Spinal cord (tissue), 9 donors: ENCODE measurements at regions not wholly inside any gene's neighbourhood (a gene's known extent, or its start where the extent isn't known, plus 50 kb on each side); places are given as distances from the start of the nearest gene placed in this dataset.

ENCODE experiments used
- DNase-seq, 6 donors: peaks; one replicate each; pipeline versions ENCODE4 v3.0.0 to v3.0.0-alpha.2; 2013 to 2015; ENCODE audit warnings: low spot score in 6 of 6, low read depth in 4 of 6
- H3K27ac ChIP-seq: one replicate; pipeline ENCODE4 v1.5.1; 2013; ENCODE audit warnings: low read depth, low read length, control low read depth
- H3K27me3 ChIP-seq: one replicate; pipeline ENCODE4 v1.6.1; 2013; ENCODE audit warnings: low read length; ENCODE audit not compliant: control insufficient read depth, insufficient read depth
- H3K36me3 ChIP-seq: one replicate; pipeline ENCODE4 v1.6.1; 2013; ENCODE audit warnings: low read length; ENCODE audit not compliant: control insufficient read depth, insufficient read depth
- H3K4me1 ChIP-seq: one replicate; pipeline ENCODE4 v1.6.1; 2013; ENCODE audit warnings: low read length; ENCODE audit not compliant: control insufficient read depth, insufficient read depth
- H3K4me3 ChIP-seq: one replicate; pipeline ENCODE4 v1.5.1; 2013; ENCODE audit warnings: low read depth, low read length, control low read depth
- H3K9me3 ChIP-seq: one replicate; pipeline ENCODE4 v1.6.1; 2013; ENCODE audit warnings: low read length; ENCODE audit not compliant: control insufficient read depth, insufficient read depth
- WGBS: methylation state at CpG from one replicate; pipeline ENCODE4 v1.1.5; 2013; ENCODE audit warnings: missing lambda C conversion rate; ENCODE audit not compliant: insufficient coverage; 5-methylcytosine and 5-hydroxymethylcytosine counted together
- donor health status: healthy.

DNA sequence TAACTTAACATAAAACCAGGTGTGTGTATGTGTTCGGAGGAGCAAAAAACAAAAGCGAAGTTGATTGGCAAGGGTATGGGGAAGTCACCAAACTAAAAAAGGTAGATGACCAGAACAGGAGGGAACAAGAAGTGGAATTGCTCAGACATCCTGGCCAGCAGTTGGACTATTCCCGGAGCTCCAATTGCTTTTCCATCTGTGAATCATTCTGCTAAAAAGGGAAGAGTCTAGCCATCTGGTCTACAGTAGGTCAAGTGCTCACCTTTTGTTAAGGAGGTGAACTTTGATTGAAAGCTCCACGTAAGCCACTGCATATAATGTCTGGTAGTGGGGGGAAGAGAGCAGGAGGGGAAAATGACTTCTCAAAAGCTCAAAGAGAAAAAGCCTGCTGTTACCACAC is 50.0 kb upstream of the BET1 start:
- Histone ChIP-seq H3K9me3 (no peaks in the 10 kb centered on the region), H3K4me3 (no peak overlapping the region), H3K4me1 (no peaks in the 10 kb centered on the region), H3K27me3 (no peaks in the 10 kb centered on the region), H3K36me3 (no peaks in the 10 kb centered on the region), H3K27ac (no peak overlapping the region)
- WGBS: 64% methylated on average over 3 of the region's 4 CpGs
- DNase-seq: no peak

DNA sequence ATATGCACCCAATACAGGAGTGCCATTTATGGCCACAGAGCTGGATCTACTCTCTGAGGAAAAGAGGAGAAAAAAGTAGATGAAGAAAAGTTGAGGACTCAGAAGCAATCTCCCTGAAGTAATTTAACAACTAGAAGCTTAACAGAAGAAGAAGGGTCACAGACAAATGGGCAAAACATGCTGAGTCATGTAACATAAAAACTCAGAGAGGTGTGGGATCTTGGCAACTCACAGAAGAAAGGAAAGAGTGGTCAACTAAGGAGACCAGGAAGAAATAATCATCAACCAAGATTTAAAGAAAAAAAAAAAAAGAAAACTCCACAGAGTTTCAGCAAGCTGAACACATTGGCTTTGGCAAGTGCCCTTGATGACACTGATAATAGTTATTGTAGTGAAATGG is 51.8 kb upstream of the BET1 start:
- no peak overlapping the region for H3K27ac ChIP-seq
- no peaks in the 10 kb centered on the region for H3K36me3 ChIP-seq
- DNase-seq: no peak
- no peak overlapping the region for H3K4me3 ChIP-seq
- H3K27me3 ChIP-seq: no peaks in the 10 kb centered on the region
- no peaks in the 10 kb centered on the region for H3K4me1 ChIP-seq
- no peaks in the 10 kb centered on the region for H3K9me3 ChIP-seq

DNA sequence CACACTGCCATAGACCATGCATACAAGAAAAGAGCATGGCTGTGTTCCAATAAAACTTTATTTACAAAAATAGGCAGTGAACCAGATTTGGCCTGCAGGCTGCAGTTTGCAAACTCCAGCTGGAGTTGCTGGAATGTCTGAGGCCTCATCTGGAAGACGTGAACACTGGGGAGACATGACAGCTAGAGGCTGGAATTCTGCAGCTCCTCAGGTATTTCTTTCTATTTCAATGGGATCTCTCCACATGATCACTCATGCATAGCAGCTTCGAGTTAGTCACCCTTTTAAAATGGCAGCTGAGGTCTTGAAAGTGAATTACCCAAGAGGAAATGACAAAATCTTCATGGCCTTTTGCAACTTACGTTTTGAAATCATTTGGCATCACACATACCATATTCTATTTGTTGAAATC is 52.6 kb upstream of the BET1 start:
- H3K36me3 ChIP-seq: no peaks in the 10 kb centered on the region
- no peak overlapping the region for H3K27ac ChIP-seq
- no peaks in the 10 kb centered on the region for H3K27me3 ChIP-seq
- no peak overlapping the region for H3K4me3 ChIP-seq
- H3K4me1 ChIP-seq: no peaks in the 10 kb centered on the region
- H3K9me3 ChIP-seq: no peaks in the 10 kb centered on the region
- WGBS: 0% methylated on average over 2 of the region's 3 CpGs
- no peak for DNase-seq

DNA sequence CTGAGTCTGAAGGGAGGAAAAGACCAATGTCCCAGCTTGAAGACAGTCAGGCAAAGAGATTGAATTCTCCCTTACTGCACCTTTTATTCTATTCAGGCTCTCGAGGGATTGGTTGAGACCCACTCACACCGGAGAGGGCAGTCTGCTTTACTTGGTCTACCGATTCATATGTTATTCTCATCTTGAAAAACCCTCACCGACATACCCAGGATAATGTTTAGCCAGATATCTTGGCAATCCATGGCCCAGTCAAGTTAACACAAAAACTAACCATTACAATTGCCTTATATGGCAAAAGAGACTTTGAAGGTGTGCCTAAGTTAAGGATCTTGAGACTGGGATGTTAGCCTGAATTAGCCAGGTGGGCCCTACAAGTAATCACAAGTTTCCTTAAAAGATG is 53.8 kb upstream of the BET1 start:
- no peaks in the 10 kb centered on the region for H3K9me3 ChIP-seq
- H3K27ac ChIP-seq: no peak overlapping the region
- WGBS: 92% methylated on average over 2 of the region's 4 CpGs
- no peaks in the 10 kb centered on the region for H3K36me3 ChIP-seq
- H3K4me3 ChIP-seq: no peak overlapping the region
- H3K4me1 ChIP-seq: no peaks in the 10 kb centered on the region
- no peaks in the 10 kb centered on the region for H3K27me3 ChIP-seq
- no peak for DNase-seq

DNA sequence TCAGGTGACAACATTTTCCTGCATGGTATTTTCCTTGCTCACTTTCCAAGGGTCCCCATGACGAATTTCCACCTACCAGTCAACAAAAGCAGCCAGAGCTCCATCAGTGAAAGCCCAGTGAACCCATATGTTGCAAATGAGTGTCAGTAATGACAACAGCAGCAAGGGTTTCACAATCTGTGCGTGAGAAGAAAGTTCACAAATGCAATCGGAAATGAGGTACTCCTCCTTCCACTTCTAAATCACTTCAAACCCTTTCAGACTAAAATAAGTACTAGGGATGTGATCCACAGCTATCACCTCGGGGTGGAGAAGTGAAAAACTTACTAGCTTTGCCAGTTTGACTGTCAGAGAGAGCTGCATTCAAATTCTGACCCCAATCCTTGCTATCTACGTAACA is 55.6 kb upstream of the BET1 start:
- no CpG with 5 or more reads among the region's 5 CpGs for WGBS
- DNase-seq: no peak

DNA sequence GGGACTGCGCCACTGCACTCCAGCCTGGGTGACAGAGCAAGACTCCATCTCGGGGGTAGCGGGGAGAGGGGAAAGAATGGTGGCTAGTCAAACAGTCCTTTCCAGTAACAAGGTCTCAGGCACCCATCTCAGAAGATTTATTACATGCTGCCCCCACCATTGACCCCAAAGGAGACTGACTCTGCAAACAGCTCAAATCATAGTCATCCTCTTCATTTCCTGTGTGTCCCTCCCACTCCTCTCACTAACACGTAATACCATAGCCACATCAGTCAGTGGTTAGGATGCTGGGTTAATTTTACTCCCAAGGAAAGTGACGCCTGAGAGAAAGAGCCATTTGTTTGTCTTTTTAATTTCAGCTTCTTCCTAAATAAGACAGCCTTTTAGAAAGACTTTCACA is 56.6 kb upstream of the BET1 start:
- H3K9me3 ChIP-seq: no peaks in the 10 kb centered on the region
- no CpG with 5 or more reads among the region's 5 CpGs for WGBS
- no peaks in the 10 kb centered on the region for H3K27me3 ChIP-seq
- DNase-seq: no peak
- no peaks in the 10 kb centered on the region for H3K36me3 ChIP-seq
- H3K4me3 ChIP-seq: no peak overlapping the region
- no peak overlapping the region for H3K27ac ChIP-seq
- no peaks in the 10 kb centered on the region for H3K4me1 ChIP-seq

More for the DNA sequence above, 55.6 kb upstream of the BET1 start:
- Histone ChIP-seq H3K36me3 (no peaks in the 10 kb centered on the region), H3K27ac (no peak overlapping the region), H3K9me3 (no peaks in the 10 kb centered on the region), H3K27me3 (no peaks in the 10 kb centered on the region), H3K4me1 (no peaks in the 10 kb centered on the region), H3K4me3 (no peak overlapping the region)

DNA sequence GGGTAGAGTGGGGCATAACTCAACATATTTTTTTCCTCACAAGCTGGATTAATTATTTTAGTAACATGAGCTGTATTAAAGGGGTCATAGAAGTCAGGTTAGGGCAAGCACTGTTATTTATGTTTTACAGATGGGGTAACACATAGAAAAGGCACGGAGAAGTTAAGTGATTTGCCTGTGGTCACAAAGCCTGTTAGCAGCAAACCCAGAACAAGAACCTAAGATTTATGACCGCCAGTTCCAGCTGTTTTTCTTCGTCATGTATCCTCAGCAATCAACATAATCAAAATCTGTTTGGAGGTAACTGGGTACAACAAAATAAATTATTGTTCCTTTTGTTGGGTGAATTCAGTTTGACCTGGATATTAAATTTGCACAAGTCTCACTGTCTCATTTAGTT is 57.2 kb upstream of the BET1 start:
- no peaks in the 10 kb centered on the region for H3K27me3 ChIP-seq
- no peak overlapping the region for H3K4me3 ChIP-seq
- DNase-seq: no peak
- H3K9me3 ChIP-seq: no peaks in the 10 kb centered on the region
- H3K27ac ChIP-seq: no peak overlapping the region
- WGBS: no CpG with 5 or more reads among the region's 3 CpGs
- no peaks in the 10 kb centered on the region for H3K4me1 ChIP-seq
- H3K36me3 ChIP-seq: no peaks in the 10 kb centered on the region

DNA sequence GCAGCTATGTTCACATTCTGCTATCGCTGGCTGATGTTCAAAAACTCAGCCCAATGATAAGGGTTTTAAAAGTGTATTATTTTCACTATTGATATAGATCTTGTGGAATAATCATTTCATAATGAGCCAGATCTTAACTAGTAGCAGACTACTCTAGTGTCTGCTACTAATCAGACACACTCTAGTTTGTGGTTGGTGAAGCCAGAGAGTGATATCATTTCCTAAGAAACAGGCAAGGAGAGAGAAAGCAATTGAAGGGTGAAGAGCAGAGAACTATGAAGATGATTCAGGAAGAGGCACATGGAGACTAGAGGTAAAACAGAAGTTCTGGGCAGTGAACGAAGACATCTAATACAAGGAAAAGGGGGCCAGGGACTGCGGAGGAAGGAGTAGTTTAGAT is 58.2 kb upstream of the BET1 start:
- no peak overlapping the region for H3K4me3 ChIP-seq
- H3K36me3 ChIP-seq: no peaks in the 10 kb centered on the region
- no peak for DNase-seq
- H3K9me3 ChIP-seq: no peaks in the 10 kb centered on the region
- H3K4me1 ChIP-seq: no peaks in the 10 kb centered on the region
- H3K27ac ChIP-seq: no peak overlapping the region
- 100% methylated on average over 1 of the region's 3 CpGs for WGBS
- no peaks in the 10 kb centered on the region for H3K27me3 ChIP-seq

DNA sequence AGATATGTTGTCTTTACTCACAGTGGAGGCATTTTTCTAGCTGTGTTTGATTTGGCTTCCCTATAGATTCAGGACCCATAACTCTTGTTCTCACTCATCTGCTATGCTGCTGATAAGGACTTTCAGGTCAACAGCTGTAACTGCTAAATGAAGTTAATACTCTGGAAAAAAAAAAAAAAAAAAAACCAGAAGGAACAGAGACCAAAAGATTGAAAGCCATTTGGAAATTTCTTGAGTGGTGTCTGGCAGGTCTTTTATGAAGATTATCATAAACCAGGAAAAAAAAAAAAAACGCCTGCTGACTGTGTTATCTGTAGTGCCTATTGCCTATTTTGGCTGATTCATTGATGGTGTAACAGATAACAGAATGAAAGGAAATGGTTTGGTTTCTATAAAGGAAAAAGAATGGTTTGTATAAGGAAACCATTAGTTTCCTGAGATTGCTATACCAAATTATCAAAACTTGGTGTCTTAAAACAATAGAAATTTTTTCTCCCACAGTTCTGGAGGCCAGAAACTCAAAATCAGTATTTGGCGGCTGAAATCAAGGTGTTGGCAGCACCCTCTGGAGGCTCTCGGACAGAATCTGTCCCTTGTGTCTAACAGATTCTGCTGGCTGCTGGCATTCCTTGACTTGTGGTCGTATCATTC is 60.5 kb upstream of the BET1 start:
- H3K27ac ChIP-seq: no peak overlapping the region
- no peak overlapping the region for H3K4me3 ChIP-seq
- no peaks in the 10 kb centered on the region for H3K9me3 ChIP-seq
- no peaks in the 10 kb centered on the region for H3K4me1 ChIP-seq
- DNase-seq: no peak
- H3K27me3 ChIP-seq: no peaks in the 10 kb centered on the region
- H3K36me3 ChIP-seq: no peaks in the 10 kb centered on the region
- 71% methylated on average over 3 of the region's 4 CpGs for WGBS

DNA sequence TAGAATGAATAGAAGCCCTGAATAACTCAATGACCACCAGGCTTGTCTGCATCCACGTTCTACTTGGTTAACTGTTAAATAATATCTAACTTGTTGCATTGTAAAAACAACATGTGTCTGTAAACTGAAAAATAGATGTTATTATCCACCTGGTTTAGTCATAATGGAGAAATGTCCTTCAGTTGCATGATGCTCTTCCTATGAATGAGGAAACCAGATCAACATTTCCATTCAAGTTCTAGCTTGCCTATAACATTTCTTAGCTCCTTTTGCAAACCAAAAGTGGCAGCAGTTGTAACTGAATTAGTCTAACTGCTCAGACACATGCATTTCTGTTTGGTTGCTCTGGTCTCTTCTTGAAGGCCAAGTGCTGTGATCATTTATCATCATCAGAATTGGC is 62.9 kb upstream of the BET1 start:
- H3K4me3 ChIP-seq: no peak overlapping the region
- H3K36me3 ChIP-seq: no peaks in the 10 kb centered on the region
- H3K27me3 ChIP-seq: no peaks in the 10 kb centered on the region
- no CpG with 5 or more reads among the region's 1 CpG for WGBS
- H3K27ac ChIP-seq: no peak overlapping the region
- no peaks in the 10 kb centered on the region for H3K4me1 ChIP-seq
- H3K9me3 ChIP-seq: no peaks in the 10 kb centered on the region
- no peak for DNase-seq
